Right lobe of liver (tissue), 6 donors: ENCODE measurements at regions not wholly inside any gene's neighbourhood (a gene's known extent, or its start where the extent isn't known, plus 50 kb on each side); places are given as distances from the start of the nearest gene placed in this dataset.

Experiments used
- ATAC-seq, 4 donors: fragments of 200-7000 bp; cut with Tn5 transposase; one replicate each; pipeline ENCODE4 v1.9.1; 2020; ENCODE audit warnings: mild to moderate bottlenecking in 4 of 4, moderate library complexity in 4 of 4
- DNase-seq, 3 donors: peaks; one replicate each; pipeline ENCODE4 v3.0.0-alpha.2; 2020
- H3K27ac ChIP-seq, 3 donors: fragments of 200-600 bp; one replicate each; pipeline ENCODE4 v1.8.0; 2022
- H3K27me3 ChIP-seq, 2 donors: fragments of 200-600 bp; one replicate each; pipeline ENCODE4 v1.8.0; 2022
- H3K36me3 ChIP-seq, 4 donors: fragments of 200-600 bp; sonication (generic) in 1 of 4; one replicate each; pipeline versions ENCODE4 v1.5.1 to v1.8.0; 2017 to 2022; ENCODE audit warnings: control low read depth in 1 of 4
- H3K4me1 ChIP-seq, 4 donors: fragments of 200-600 bp; sonication (generic) in 1 of 4; one replicate each; pipeline versions ENCODE4 v1.5.1 to v1.8.0; 2017 to 2022; ENCODE audit warnings: control low read depth in 1 of 4
- H3K4me3 ChIP-seq, 3 donors: fragments of 200-600 bp; one replicate each; pipeline ENCODE4 v1.8.0; 2022
- H3K9me3 ChIP-seq, 4 donors: fragments of 200-600 bp; sonication (generic) in 1 of 4; one replicate each; pipeline versions ENCODE4 v1.5.1 to v1.8.0; 2017 to 2022; ENCODE audit warnings: control low read depth in 1 of 4
- CTCF ChIP-seq, 4 donors: fragments of 200-600 bp in 3 of 4; fragments of 450-650 bp in 1 of 4; IDR thresholded peaks; one replicate each; pipeline versions ENCODE4 v1.5.1 to v1.8.0; 2016 to 2022; ENCODE audit warnings: antibody characterized with exemption in 4 of 4, mild to moderate bottlenecking in 2 of 4
- POLR2A ChIP-seq: fragments of 450-650 bp; IDR thresholded peaks from one replicate; pipeline ENCODE4 v1.6.1; 2017; ENCODE audit warnings: antibody characterized with exemption, mild to moderate bottlenecking
- WGBS: methylation state at CpG from one replicate; pipeline ENCODE4 v1.1.6; 2018; ENCODE audit warnings: low coverage, low lambda C conversion rate; ENCODE audit not compliant: insufficient coverage; ENCODE audit errors: missing lambda C conversion rate; 5-methylcytosine and 5-hydroxymethylcytosine counted together
- intact Hi-C, 2 donors: fragments of 100-400 bp; cut with DNase I; formaldehyde crosslinking; loops; one replicate each; pipeline versions ENCODE4 v1.11.2 to v1.14.1; 2022
- donor health status: DM: no; HTN: yes; CAD: no.
- donor health status: DM: no; HTN: no; CAD: no.
- donor health status: DM: no; HTN: no; CAD: no.
- donor health status: DM: no; HTN: yes; CAD: no.
- donor health status: DM: no; HTN: yes; CAD: no.

GRCh38 chr6:74130641-74131040 lies 434.6 kb downstream of the CD109 start:
- Histone ChIP-seq H3K9me3 (no peaks in the 10 kb centered on the region), H3K4me1 (no peaks in the 10 kb centered on the region), H3K4me3 (no peak overlapping the region), H3K36me3 (no peaks in the 10 kb centered on the region), H3K27ac (no peak overlapping the region), H3K27me3 (no peaks in the 10 kb centered on the region)
- no peak for DNase-seq
- intact Hi-C loops = no loop called here
- 80% methylated on average over 2 of the region's 2 CpGs for WGBS
- TF ChIP-seq POLR2A (no peak), CTCF (IDR thresholded peaks at IDR 0.05) (no peak)
- no peak for ATAC-seq

- Histone ChIP-seq H3K27me3 (no peaks in the 10 kb centered on the region), H3K4me1 (no peaks in the 10 kb centered on the region), H3K36me3 (no peaks in the 10 kb centered on the region), H3K4me3 (no peak overlapping the region), H3K9me3 (no peaks in the 10 kb centered on the region), H3K27ac (no peak overlapping the region)
- ATAC-seq (no peak), DNase-seq (no peak)
- intact Hi-C loops = no loop called here
- WGBS = 45% methylated on average over 1 of the region's 1 CpG
- TF ChIP-seq CTCF (IDR thresholded peaks at IDR 0.05) (no peak), POLR2A (no peak)
Measured at GRCh38 chr6:74128536-74128935, 432.5 kb downstream of the CD109 start.

GRCh38 chr6:74117113-74117512 lies 421.1 kb downstream of the CD109 start:
- DNase-seq (no peak), ATAC-seq (no peak)
- intact Hi-C loops = no loop called here
- no peak overlapping the region for H3K4me3 ChIP-seq
- TF ChIP-seq CTCF (IDR thresholded peaks at IDR 0.05) (no peak), POLR2A (no peak)
- H3K27me3 ChIP-seq = no peaks in the 10 kb centered on the region
- no peak overlapping the region for H3K27ac ChIP-seq
- no peaks in the 10 kb centered on the region for H3K9me3 ChIP-seq
- WGBS = 62% methylated on average over 1 of the region's 1 CpG
- no peaks in the 10 kb centered on the region for H3K4me1 ChIP-seq
- H3K36me3 ChIP-seq = no peaks in the 10 kb centered on the region

DNA sequence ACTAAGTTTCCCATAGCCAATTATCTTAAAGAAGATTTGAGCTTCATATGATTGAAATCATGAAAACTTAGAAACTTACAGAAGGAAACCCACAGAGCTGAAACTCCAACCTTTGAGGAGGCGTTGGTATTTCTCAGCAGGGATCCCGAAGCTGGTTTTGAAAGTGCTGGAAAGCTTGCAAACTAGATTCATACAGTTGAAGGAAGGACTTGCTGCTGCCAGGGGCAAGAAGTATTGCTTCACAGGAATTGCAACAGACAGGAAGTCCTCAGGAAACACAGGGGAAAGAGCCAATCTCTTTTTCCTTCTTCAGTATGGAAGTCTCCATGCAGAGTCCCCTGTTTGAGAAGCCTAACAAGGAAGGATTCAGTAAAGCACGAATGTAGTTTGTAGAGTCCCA lies 419.7 kb downstream of the CD109 start:
- Histone ChIP-seq H3K27ac (no peak overlapping the region), H3K9me3 (no peaks in the 10 kb centered on the region), H3K36me3 (no peaks in the 10 kb centered on the region), H3K4me3 (no peak overlapping the region), H3K27me3 (no peaks in the 10 kb centered on the region), H3K4me1 (no peaks in the 10 kb centered on the region)
- ATAC-seq = no peak
- 40% methylated on average over 3 of the region's 3 CpGs for WGBS
- DNase-seq = no peak
- intact Hi-C loops = no loop called here
- TF ChIP-seq CTCF (IDR thresholded peaks at IDR 0.05) = no peak
- no peak for TF ChIP-seq POLR2A

GRCh38 chr6:74114428-74114827 lies 418.4 kb downstream of the CD109 start:
- 56% methylated on average over 2 of the region's 2 CpGs for WGBS
- Histone ChIP-seq H3K27ac (no peak overlapping the region), H3K27me3 (no peaks in the 10 kb centered on the region), H3K4me1 (no peaks in the 10 kb centered on the region), H3K4me3 (no peak overlapping the region), H3K36me3 (no peaks in the 10 kb centered on the region), H3K9me3 (no peaks in the 10 kb centered on the region)
- ATAC-seq (no peak), DNase-seq (no peak)
- TF ChIP-seq CTCF (IDR thresholded peaks at IDR 0.05) = no peak
- intact Hi-C loops = no loop called here
